GM12878 (cell line): ENCODE measurements at regions not wholly inside any gene's neighbourhood (a gene's known extent, or its start where the extent isn't known, plus 50 kb on each side); places are given as distances from the start of the nearest gene placed in this dataset.

Experiments
- CHD1 ChIP-seq: IDR thresholded peaks from 2 replicates; pipeline ENCODE4 v1.6.1; 2012; ENCODE audit warnings: low read depth, low read length, improper control_type of control experiment
- CTCF ChIP-seq, 3 experiments: IDR thresholded peaks in 2 of 3; conservative IDR thresholded peaks in 1 of 3; 2 replicates each; pipeline ENCODE4 v1.5.1; 2011; ENCODE audit warnings: low read depth in 3 of 3, low read length in 3 of 3, mild to moderate bottlenecking in 3 of 3, control low read depth in 2 of 3, moderate library complexity in 2 of 3, inconsistent platforms in 1 of 3, mixed read lengths in 1 of 3; ENCODE audit not compliant: control insufficient read depth in 2 of 3, insufficient read depth in 1 of 3; ENCODE audit errors: extremely low read depth in 1 of 3
- EZH2 ChIP-seq: IDR thresholded peaks from 2 replicates; pipeline ENCODE4 v1.6.1; 2012; ENCODE audit warnings: low read depth, mild to moderate bottlenecking, control low read depth, inconsistent platforms, low read length, borderline replicate concordance; ENCODE audit not compliant: control insufficient read depth
- GABPA ChIP-seq: IDR thresholded peaks from 2 replicates; pipeline ENCODE4 v1.6.1; 2014; ENCODE audit warnings: antibody characterized with exemption, low read depth, mild to moderate bottlenecking, inconsistent platforms
- SREBF2 ChIP-seq: IDR thresholded peaks from 2 replicates; pipeline ENCODE4 v1.6.1; 2012; ENCODE audit warnings: mild to moderate bottlenecking, low read length
- TCF12 ChIP-seq: IDR thresholded peaks from 2 replicates; pipeline ENCODE4 v1.6.1; 2011; ENCODE audit warnings: low read depth, mild to moderate bottlenecking, low read length

GRCh38 chr3:116977441-116977840 lies 267.9 kb downstream of the TUSC7 start:
- TF ChIP-seq CTCF (IDR thresholded peaks at IDR 0.05 in 2 of 3, conservative IDR thresholded peaks at IDR 0.05 in 1 of 3; ENCODE audit: control insufficient read depth in 2 of 3, extremely low read depth in 1 of 3, insufficient read depth in 1 of 3, low read depth in 3 of 3, low read length in 3 of 3) (no peak), TCF12 (no peak), GABPA (no peak), EZH2 (no peak), CHD1 (no peak), SREBF2 (no peak)
